ENCODE measurements at regions not wholly inside any gene's neighbourhood (a gene's known extent, or its start where the extent isn't known, plus 50 kb on each side); places are given as distances from the start of the nearest gene placed in this dataset.

- no peak overlapping the region for H3K4me3 ChIP-seq (replicated peaks; ENCODE audit: low read depth, low read length)
- DNase-seq (ENCODE audit: low read depth): no peak
- TF ChIP-seq CTCF (IDR thresholded peaks at IDR 0.05; ENCODE audit: low read length, missing control alignments): no peak
Observed at GRCh38 chr5:87966213-87966612, 302.4 kb downstream of the TMEM161B start.

GRCh38 chr5:87954121-87954520 lies 314.5 kb downstream of the TMEM161B start:
- no peak for DNase-seq (ENCODE audit: low read depth)
- no peak for TF ChIP-seq CTCF (IDR thresholded peaks at IDR 0.05; ENCODE audit: low read length, missing control alignments)
- no peak overlapping the region for H3K4me3 ChIP-seq (replicated peaks; ENCODE audit: low read depth, low read length)

GRCh38 chr5:87951661-87952060 lies 317.0 kb downstream of the TMEM161B start:
- no peak for DNase-seq (ENCODE audit: low read depth)
- TF ChIP-seq CTCF (IDR thresholded peaks at IDR 0.05; ENCODE audit: low read length, missing control alignments): no peak
- H3K4me3 ChIP-seq (replicated peaks; ENCODE audit: low read depth, low read length): no peak overlapping the region

- H3K4me3 ChIP-seq (replicated peaks; ENCODE audit: low read depth, low read length): no peak overlapping the region
- TF ChIP-seq CTCF (IDR thresholded peaks at IDR 0.05; ENCODE audit: low read length, missing control alignments): no peak
- no peak for DNase-seq (ENCODE audit: low read depth)
Observed at GRCh38 chr5:87949676-87950631, 318.7 kb downstream of the TMEM161B start.

- no peak overlapping the region for H3K4me3 ChIP-seq (replicated peaks; ENCODE audit: low read depth, low read length)
- DNase-seq (ENCODE audit: low read depth): no peak
- no peak for TF ChIP-seq CTCF (IDR thresholded peaks at IDR 0.05; ENCODE audit: low read length, missing control alignments)
Observed at GRCh38 chr5:87948486-87948885, 320.2 kb downstream of the TMEM161B start.

GRCh38 chr5:87946271-87946670 lies 322.4 kb downstream of the TMEM161B start:
- DNase-seq (ENCODE audit: low read depth): no peak
- TF ChIP-seq CTCF (IDR thresholded peaks at IDR 0.05; ENCODE audit: low read length, missing control alignments): no peak

GRCh38 chr5:87945286-87945650 lies 323.4 kb downstream of the TMEM161B start:
- TF ChIP-seq CTCF (IDR thresholded peaks at IDR 0.05; ENCODE audit: low read length, missing control alignments): no peak
- no peak for DNase-seq (ENCODE audit: low read depth)
- no peak overlapping the region for H3K4me3 ChIP-seq (replicated peaks; ENCODE audit: low read depth, low read length)

More at GRCh38 chr5:87946271-87946670, 322.4 kb downstream of the TMEM161B start:
- no peak overlapping the region for H3K4me3 ChIP-seq (replicated peaks; ENCODE audit: low read depth, low read length)

Measured in fibroblast of pulmonary artery (primary cell).